ENCODE measurements at regions not wholly inside any gene's neighbourhood (a gene's known extent, or its start where the extent isn't known, plus 50 kb on each side); places are given as distances from the start of the nearest gene placed in this dataset.

DNA sequence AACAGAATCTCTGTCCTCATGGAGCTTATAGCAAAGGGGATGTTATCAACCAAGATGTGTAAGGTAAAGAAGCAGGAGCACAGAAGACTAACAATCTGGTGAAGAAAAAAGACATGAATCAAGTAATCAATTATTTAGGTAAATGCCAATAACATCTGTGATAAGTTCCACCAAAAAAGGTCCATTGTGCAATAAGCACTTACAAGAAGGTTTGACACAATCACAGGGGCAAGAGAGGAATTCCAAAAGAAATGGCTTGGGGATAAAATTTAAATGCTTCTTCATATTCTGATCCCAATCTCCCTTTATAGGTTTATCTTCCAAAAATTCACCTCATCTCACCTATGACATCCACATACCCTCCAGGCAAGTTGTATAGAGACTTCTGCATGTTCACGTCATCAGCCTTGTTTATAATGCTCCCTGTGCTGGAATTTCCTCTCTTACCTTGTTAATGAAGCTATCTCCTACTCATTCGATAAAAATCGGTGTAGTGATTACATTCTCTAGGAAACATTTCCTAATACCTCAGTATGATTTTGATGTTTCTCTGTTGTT is 53.6 kb upstream of the DPT start:
- no peak overlapping the region for H2BK120ac ChIP-seq (ENCODE audit: insufficient read depth, low read length, poor library complexity)
- WGBS (ENCODE audit: extremely low coverage, insufficient coverage, insufficient read length): no CpG with 5 or more reads among the region's 3 CpGs
- H3K36me3 ChIP-seq (ENCODE audit: control insufficient read depth in 1 of 2, insufficient read depth in 2 of 2, low read length in 2 of 2): no peaks in the 10 kb centered on the region
- H3K9me3 ChIP-seq (ENCODE audit: insufficient read depth, low read depth, low read length): no peaks in the 10 kb centered on the region
- no peak overlapping the region for H4K91ac ChIP-seq (ENCODE audit: low read depth, low read length)
- H3K9ac ChIP-seq (ENCODE audit: low read length): no peak overlapping the region
- no peak overlapping the region for H2BK12ac ChIP-seq (ENCODE audit: low read length)
- H3K23ac ChIP-seq (ENCODE audit: low read length): no peak overlapping the region
- no peak overlapping the region for H3K4me2 ChIP-seq (ENCODE audit: low read length)
- H3K14ac ChIP-seq (ENCODE audit: low read length): no peak overlapping the region
- no peak overlapping the region for H4K12ac ChIP-seq (ENCODE audit: low read depth, low read length)
- H2BK5ac ChIP-seq (ENCODE audit: low read depth, low read length, poor library complexity): no peak overlapping the region
- H4K8ac ChIP-seq (ENCODE audit: low read depth, low read length): no peak overlapping the region
- H3K79me2 ChIP-seq (ENCODE audit: control insufficient read depth, insufficient read depth, low read length, poor library complexity): no peaks in the 10 kb centered on the region
- no peak overlapping the region for H3K27ac ChIP-seq (ENCODE audit: low read depth, low read length)
- no peak overlapping the region for H3K4ac ChIP-seq (ENCODE audit: low read depth, low read length)
- peaks cover 0 to 1% of the 10 kb centered on the region in 2 experiments for H3K4me1 ChIP-seq (ENCODE audit: control insufficient read depth in 1 of 2, insufficient read depth in 2 of 2, low read length in 2 of 2)
- H2AK5ac ChIP-seq (ENCODE audit: low read length): no peak overlapping the region
- H3K27me3 ChIP-seq (ENCODE audit: insufficient read depth, low read length): no peaks in the 10 kb centered on the region
- H3K18ac ChIP-seq (ENCODE audit: low read length): no peak overlapping the region
- no peak overlapping the region for H3K4me3 ChIP-seq (ENCODE audit: low read depth, low read length)
- H3K79me1 ChIP-seq (ENCODE audit: low read length): no peaks in the 10 kb centered on the region
- H2AFZ ChIP-seq (ENCODE audit: insufficient read depth, low read length, poor library complexity): no peak overlapping the region
- DNase-seq: peak; percentile 69 to 83

DNA sequence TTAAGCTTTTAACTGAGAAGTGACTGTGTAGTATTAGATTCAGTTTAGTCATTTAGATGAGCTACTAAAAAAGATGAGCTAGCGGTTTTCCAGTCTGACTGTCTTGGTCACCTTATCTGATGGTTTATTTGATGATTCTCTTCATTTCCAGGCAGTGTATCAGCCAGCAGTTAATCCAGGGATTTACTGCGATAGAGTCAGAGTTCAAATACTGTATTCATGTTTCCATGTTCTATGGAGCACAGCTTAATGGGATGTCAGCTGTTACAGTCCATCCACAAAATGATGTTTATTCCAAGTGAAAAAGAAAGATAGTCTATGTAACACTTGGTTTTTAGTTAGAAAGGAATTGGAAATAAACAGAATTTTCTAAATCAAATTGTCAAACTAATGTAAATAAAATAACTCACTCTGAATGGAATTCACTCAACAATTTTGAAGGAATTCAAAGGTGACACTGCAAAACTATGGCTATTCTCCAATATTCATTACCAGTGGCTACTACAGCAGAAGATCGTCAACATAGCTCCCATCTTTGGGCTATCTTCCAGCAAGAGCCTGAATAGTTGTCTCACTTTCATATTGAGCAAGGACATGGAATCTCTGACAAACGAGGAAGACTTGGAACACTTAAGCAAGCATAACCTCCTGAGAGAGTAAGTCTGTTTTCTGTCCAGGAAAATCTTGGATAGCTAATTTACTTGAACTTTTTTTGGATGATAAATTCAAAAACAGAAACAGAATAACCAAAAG is 54.6 kb upstream of the DPT start:
- no peak overlapping the region for H3K4me2 ChIP-seq (ENCODE audit: low read length)
- H3K27ac ChIP-seq (ENCODE audit: low read depth, low read length): no peak overlapping the region
- no peak overlapping the region for H4K91ac ChIP-seq (ENCODE audit: low read depth, low read length)
- H3K27me3 ChIP-seq (ENCODE audit: insufficient read depth, low read length): no peaks in the 10 kb centered on the region
- peaks cover 0 to 1% of the 10 kb centered on the region in 2 experiments for H3K4me1 ChIP-seq (ENCODE audit: control insufficient read depth in 1 of 2, insufficient read depth in 2 of 2, low read length in 2 of 2)
- H3K4me3 ChIP-seq (ENCODE audit: low read depth, low read length): no peak overlapping the region
- no peaks in the 10 kb centered on the region for H3K9me3 ChIP-seq (ENCODE audit: insufficient read depth, low read depth, low read length)
- H2BK5ac ChIP-seq (ENCODE audit: low read depth, low read length, poor library complexity): no peak overlapping the region
- no CpG with 5 or more reads among the region's 4 CpGs for WGBS (ENCODE audit: extremely low coverage, insufficient coverage, insufficient read length)
- no peaks in the 10 kb centered on the region for H3K79me2 ChIP-seq (ENCODE audit: control insufficient read depth, insufficient read depth, low read length, poor library complexity)
- no peak overlapping the region for H3K9ac ChIP-seq (ENCODE audit: low read length)
- no peak overlapping the region for H3K18ac ChIP-seq (ENCODE audit: low read length)
- no peak overlapping the region for H3K4ac ChIP-seq (ENCODE audit: low read depth, low read length)
- no peak overlapping the region for H3K23ac ChIP-seq (ENCODE audit: low read length)
- H3K79me1 ChIP-seq (ENCODE audit: low read length): no peaks in the 10 kb centered on the region
- no peak overlapping the region for H2BK120ac ChIP-seq (ENCODE audit: insufficient read depth, low read length, poor library complexity)
- no peak overlapping the region for H2AK5ac ChIP-seq (ENCODE audit: low read length)
- H3K14ac ChIP-seq (ENCODE audit: low read length): no peak overlapping the region
- H2BK12ac ChIP-seq (ENCODE audit: low read length): no peak overlapping the region
- H3K36me3 ChIP-seq (ENCODE audit: control insufficient read depth in 1 of 2, insufficient read depth in 2 of 2, low read length in 2 of 2): no peaks in the 10 kb centered on the region
- H4K8ac ChIP-seq (ENCODE audit: low read depth, low read length): no peak overlapping the region
- no peak overlapping the region for H4K12ac ChIP-seq (ENCODE audit: low read depth, low read length)
- peak; percentile 27 to 64 for DNase-seq
- no peak overlapping the region for H2AFZ ChIP-seq (ENCODE audit: insufficient read depth, low read length, poor library complexity)

DNA sequence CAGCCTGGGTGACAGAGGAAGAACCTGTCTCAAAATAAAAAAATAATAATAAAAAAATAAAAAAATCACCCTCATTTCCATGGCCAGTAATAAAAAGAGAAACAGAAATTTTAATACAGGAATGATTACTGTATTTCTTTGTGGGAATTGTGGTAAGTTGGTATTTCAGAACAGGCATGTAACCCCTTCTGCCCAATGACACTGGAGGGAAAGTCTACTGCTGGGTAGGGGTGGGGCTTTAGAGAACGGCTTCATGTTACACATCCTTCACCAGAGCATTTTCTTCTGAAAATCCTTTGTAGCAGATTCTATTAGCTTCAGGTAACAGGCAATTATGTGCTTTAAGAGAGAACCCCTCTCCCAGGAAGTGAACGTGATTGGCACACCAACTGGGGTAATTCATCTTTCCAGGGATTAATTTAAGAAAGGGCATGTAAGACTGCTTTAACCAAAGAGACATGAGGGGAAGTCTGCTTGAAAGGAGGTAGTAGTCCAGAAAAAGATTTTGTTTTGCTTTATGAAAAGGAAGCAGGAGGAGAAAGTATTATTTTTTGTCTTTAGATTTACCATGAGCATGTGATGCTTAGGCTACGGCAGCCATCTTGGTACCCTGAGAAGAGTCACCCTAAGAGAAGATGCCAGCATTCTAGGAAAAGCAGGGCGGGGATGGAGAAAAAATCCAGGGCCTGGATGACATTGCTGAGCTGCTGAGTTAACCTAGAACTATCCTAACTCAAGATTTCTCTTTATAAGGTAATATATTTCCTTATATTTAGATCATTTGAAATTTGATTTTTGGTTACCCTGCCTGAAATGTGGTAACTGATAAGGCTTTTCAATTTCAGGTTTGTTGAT is 57.7 kb upstream of the DPT start:
- Histone ChIP-seq H4K8ac (ENCODE audit: low read depth, low read length) (no peak overlapping the region), H4K91ac (ENCODE audit: low read depth, low read length) (no peak overlapping the region), H3K9ac (ENCODE audit: low read length) (no peak overlapping the region), H3K27me3 (ENCODE audit: insufficient read depth, low read length) (no peaks in the 10 kb centered on the region), H3K4me2 (ENCODE audit: low read length) (no peak overlapping the region), H2AFZ (ENCODE audit: insufficient read depth, low read length, poor library complexity) (no peak overlapping the region), H2BK12ac (ENCODE audit: low read length) (peak overlapping the region; percentile 71), H4K12ac (ENCODE audit: low read depth, low read length) (no peak overlapping the region), H3K79me2 (ENCODE audit: control insufficient read depth, insufficient read depth, low read length, poor library complexity) (no peaks in the 10 kb centered on the region), H3K27ac (ENCODE audit: low read depth, low read length) (no peak overlapping the region), H3K9me3 (ENCODE audit: insufficient read depth, low read depth, low read length) (no peaks in the 10 kb centered on the region), H3K4me3 (ENCODE audit: low read depth, low read length) (no peak overlapping the region), H3K4ac (ENCODE audit: low read depth, low read length) (no peak overlapping the region), H3K4me1 (ENCODE audit: control insufficient read depth in 1 of 2, insufficient read depth in 2 of 2, low read length in 2 of 2) (peaks cover 0 to 1% of the 10 kb centered on the region in 2 experiments), H2AK5ac (ENCODE audit: low read length) (no peak overlapping the region), H2BK5ac (ENCODE audit: low read depth, low read length, poor library complexity) (no peak overlapping the region), H3K14ac (ENCODE audit: low read length) (no peak overlapping the region), H2BK120ac (ENCODE audit: insufficient read depth, low read length, poor library complexity) (no peak overlapping the region), H3K36me3 (ENCODE audit: control insufficient read depth in 1 of 2, insufficient read depth in 2 of 2, low read length in 2 of 2) (no peaks in the 10 kb centered on the region), H3K23ac (ENCODE audit: low read length) (no peak overlapping the region), H3K18ac (ENCODE audit: low read length) (no peak overlapping the region), H3K79me1 (ENCODE audit: low read length) (no peaks in the 10 kb centered on the region)
- WGBS (ENCODE audit: extremely low coverage, insufficient coverage, insufficient read length): no CpG with 5 or more reads among the region's 4 CpGs
- no peak for DNase-seq

DNA sequence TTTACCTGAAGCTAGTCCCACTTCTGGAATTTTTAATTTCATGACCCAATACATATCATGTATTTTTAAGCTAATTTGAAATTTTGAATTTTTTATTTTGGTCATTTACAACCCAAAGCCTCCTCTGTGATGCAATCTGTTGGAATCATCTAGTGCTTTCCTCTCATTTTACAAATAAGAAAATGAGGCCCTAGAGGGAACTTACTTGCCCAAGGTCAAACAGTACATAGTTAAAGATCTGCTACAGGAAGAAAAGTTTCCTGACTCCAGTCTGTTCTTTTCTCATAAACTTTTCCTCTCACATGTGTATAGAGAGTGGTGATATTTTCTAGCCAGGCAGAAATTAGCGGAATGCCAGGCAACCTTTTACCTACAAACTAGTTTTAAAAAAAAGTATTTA is 59.3 kb upstream of the DPT start:
- H3K23ac ChIP-seq (ENCODE audit: low read length): no peak overlapping the region
- WGBS (ENCODE audit: extremely low coverage, insufficient coverage, insufficient read length): no CpG with 5 or more reads among the region's 1 CpG
- no peak overlapping the region for H3K18ac ChIP-seq (ENCODE audit: low read length)
- H2AK5ac ChIP-seq (ENCODE audit: low read length): no peak overlapping the region
- no peak overlapping the region for H2BK12ac ChIP-seq (ENCODE audit: low read length)
- no peak overlapping the region for H3K4me3 ChIP-seq (ENCODE audit: low read depth, low read length)
- H3K9me3 ChIP-seq (ENCODE audit: insufficient read depth, low read depth, low read length): no peaks in the 10 kb centered on the region
- no peak overlapping the region for H4K12ac ChIP-seq (ENCODE audit: low read depth, low read length)
- H3K4ac ChIP-seq (ENCODE audit: low read depth, low read length): no peak overlapping the region
- H3K27me3 ChIP-seq (ENCODE audit: insufficient read depth, low read length): no peaks in the 10 kb centered on the region
- H2AFZ ChIP-seq (ENCODE audit: insufficient read depth, low read length, poor library complexity): no peak overlapping the region
- DNase-seq: no peak
- no peak overlapping the region for H2BK120ac ChIP-seq (ENCODE audit: insufficient read depth, low read length, poor library complexity)
- peaks cover 0 to 1% of the 10 kb centered on the region in 2 experiments for H3K4me1 ChIP-seq (ENCODE audit: control insufficient read depth in 1 of 2, insufficient read depth in 2 of 2, low read length in 2 of 2)
- no peaks in the 10 kb centered on the region for H3K79me2 ChIP-seq (ENCODE audit: control insufficient read depth, insufficient read depth, low read length, poor library complexity)
- no peak overlapping the region for H4K8ac ChIP-seq (ENCODE audit: low read depth, low read length)
- H2BK5ac ChIP-seq (ENCODE audit: low read depth, low read length, poor library complexity): no peak overlapping the region
- H4K91ac ChIP-seq (ENCODE audit: low read depth, low read length): no peak overlapping the region
- H3K4me2 ChIP-seq (ENCODE audit: low read length): no peak overlapping the region
- H3K79me1 ChIP-seq (ENCODE audit: low read length): no peaks in the 10 kb centered on the region
- H3K14ac ChIP-seq (ENCODE audit: low read length): no peak overlapping the region
- no peak overlapping the region for H3K9ac ChIP-seq (ENCODE audit: low read length)
- no peak overlapping the region for H3K27ac ChIP-seq (ENCODE audit: low read depth, low read length)
- H3K36me3 ChIP-seq (ENCODE audit: control insufficient read depth in 1 of 2, insufficient read depth in 2 of 2, low read length in 2 of 2): no peaks in the 10 kb centered on the region
